BLaER1 treated with 17β-estradiol and CSF1 and Interleukin-3, amounts not matched to agents 10 nM and 100 nM (cell line): ENCODE measurements at regions not wholly inside any gene's neighbourhood (a gene's known extent, or its start where the extent isn't known, plus 50 kb on each side); places are given as distances from the start of the nearest gene placed in this dataset.
A peak's percentile ranks its signal among the peaks of the same experiment; 100 is the strongest.

ENCODE experiments used
- H3K27ac ChIP-seq, 11 experiments: shearing (Covaris generic); formaldehyde crosslinking; 2 replicates each; pipeline ENCODE4 v1.8.1; 2022
- H3K27me3 ChIP-seq, 11 experiments: shearing (Covaris generic); formaldehyde crosslinking; 2 replicates each; pipeline ENCODE4 v1.8.1; 2022
- H3K36me3 ChIP-seq, 11 experiments: shearing (Covaris generic); formaldehyde crosslinking; 2 replicates each; pipeline ENCODE4 v1.8.1; 2022
- H3K4me1 ChIP-seq, 10 experiments: shearing (Covaris generic); formaldehyde crosslinking; 2 replicates each; pipeline ENCODE4 v1.8.1; 2022
- H3K4me2 ChIP-seq, 11 experiments: shearing (Covaris generic); formaldehyde crosslinking; 2 replicates each; pipeline ENCODE4 v1.8.1; 2022
- H3K4me3 ChIP-seq, 10 experiments: shearing (Covaris generic); formaldehyde crosslinking; 2 replicates each; pipeline ENCODE4 v1.8.1; 2022
- H3K9ac ChIP-seq, 11 experiments: shearing (Covaris generic); formaldehyde crosslinking; 2 replicates each; pipeline ENCODE4 v1.8.1; 2022
- H3K9me3 ChIP-seq, 11 experiments: shearing (Covaris generic); formaldehyde crosslinking; replicated peaks in 1 of 11; 2 replicates each; pipeline ENCODE4 v1.8.1; 2022
- H4K20me1 ChIP-seq, 11 experiments: shearing (Covaris generic); formaldehyde crosslinking; 2 replicates each; pipeline ENCODE4 v1.8.1; 2022
- Cebpa-rat ChIP-seq, 11 experiments: shearing (Covaris generic); IDR thresholded peaks; 2 replicates each; pipeline ENCODE4 v1.8.1; 2022

DNA sequence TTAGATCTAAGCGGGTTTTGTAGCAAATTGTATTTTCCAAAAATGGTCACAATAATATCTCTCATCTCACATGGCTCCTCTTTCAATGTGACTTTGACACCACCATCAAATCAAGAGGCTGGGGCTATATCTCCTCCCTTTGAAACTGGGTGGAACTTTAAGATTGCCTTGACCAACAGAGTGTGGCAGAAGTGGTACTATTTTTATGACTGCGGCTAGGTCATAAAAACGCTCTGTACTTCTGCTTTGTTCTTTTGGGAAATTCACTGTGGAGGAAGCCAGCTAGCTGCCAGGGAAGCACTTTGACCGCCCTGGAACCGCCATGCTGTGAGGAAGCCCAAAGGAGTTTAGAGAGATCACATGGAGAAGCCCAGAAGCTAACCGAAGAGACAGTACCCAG, 50.7 kb upstream of the ACOT11 start:
- no peak for TF ChIP-seq Cebpa-rat (IDR thresholded peaks at IDR 0.05)
- peaks cover 0 to 10% (median 0%) of the 10 kb centered on the region in 11 experiments; a peak in 3 of 22 replicates for H3K36me3 ChIP-seq
- peak overlapping the region in 2 of 11 experiments; percentile 7 to 10; a peak in 3 of 22 replicates for H3K4me2 ChIP-seq
- H3K4me3 ChIP-seq: peak overlapping the region in 5 of 10 experiments; percentile 7 to 33 (median 25); a peak in 4 of 20 replicates
- H3K9me3 ChIP-seq: peaks cover 37 to 62% (median 51%) of the 10 kb centered on the region in 11 experiments
- H3K4me1 ChIP-seq: peaks cover 0 to 26% (median 17%) of the 10 kb centered on the region in 10 experiments; a peak in 16 of 20 replicates
- H3K9ac ChIP-seq: no peak overlapping the region
- no peak overlapping the region for H3K27ac ChIP-seq
- peaks cover 0 to 19% (median 12%) of the 10 kb centered on the region in 11 experiments; a peak in 15 of 22 replicates for H3K27me3 ChIP-seq
- no peaks in the 10 kb centered on the region for H4K20me1 ChIP-seq

- Histone ChIP-seq H3K36me3 (peaks cover 0 to 10% (median 0%) of the 10 kb centered on the region in 11 experiments; a peak in 3 of 22 replicates), H3K9ac (no peak overlapping the region), H4K20me1 (no peaks in the 10 kb centered on the region), H3K27me3 (peaks cover 0 to 19% (median 12%) of the 10 kb centered on the region in 11 experiments; a peak in 15 of 22 replicates), H3K27ac (no peak overlapping the region), H3K4me1 (peaks cover 0 to 30% (median 20%) of the 10 kb centered on the region in 10 experiments; a peak in 16 of 20 replicates), H3K4me3 (no peak overlapping the region), H3K9me3 (peaks cover 37 to 62% (median 51%) of the 10 kb centered on the region in 11 experiments), H3K4me2 (no peak overlapping the region)
- no peak for TF ChIP-seq Cebpa-rat (IDR thresholded peaks at IDR 0.05)
Observed at GRCh38 chr1:54495954-54496353, 52.1 kb upstream of the ACOT11 start.

DNA sequence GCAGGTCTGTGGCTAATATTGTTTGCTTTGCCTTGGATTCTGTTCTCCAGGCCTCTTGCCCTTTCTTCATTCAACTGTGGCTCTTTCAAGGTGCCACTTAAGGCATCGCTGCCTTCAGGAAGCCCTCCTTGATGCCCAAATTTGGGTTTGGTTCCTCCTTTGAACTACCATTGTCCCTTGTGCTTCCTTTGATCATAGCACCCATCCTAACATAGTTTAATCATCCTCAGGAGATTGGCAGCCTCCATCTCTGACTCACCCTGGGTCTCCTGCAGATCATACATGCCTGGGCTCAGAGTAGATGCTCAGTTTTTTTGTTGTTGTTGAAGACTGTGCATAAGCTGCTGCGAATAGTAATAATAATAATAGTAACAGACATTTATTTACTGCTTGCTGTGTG, 54.4 kb upstream of the ACOT11 start:
- TF ChIP-seq Cebpa-rat (IDR thresholded peaks at IDR 0.05): no peak
- Histone ChIP-seq H3K4me2 (peak overlapping the region in 9 of 11 experiments; percentile 3 to 56 (median 15); a peak in 12 of 22 replicates), H3K9me3 (peaks cover 29 to 42% (median 33%) of the 10 kb centered on the region in 11 experiments), H3K4me3 (no peak overlapping the region), H3K9ac (no peak overlapping the region), H3K27ac (no peak overlapping the region), H3K4me1 (peaks cover 8 to 48% (median 34%) of the 10 kb centered on the region in 10 experiments), H3K27me3 (peaks cover 0 to 2% (median 0%) of the 10 kb centered on the region in 11 experiments; a peak in 3 of 22 replicates), H4K20me1 (no peaks in the 10 kb centered on the region), H3K36me3 (peaks cover 0 to 8% (median 0%) of the 10 kb centered on the region in 11 experiments; a peak in 3 of 22 replicates)

DNA sequence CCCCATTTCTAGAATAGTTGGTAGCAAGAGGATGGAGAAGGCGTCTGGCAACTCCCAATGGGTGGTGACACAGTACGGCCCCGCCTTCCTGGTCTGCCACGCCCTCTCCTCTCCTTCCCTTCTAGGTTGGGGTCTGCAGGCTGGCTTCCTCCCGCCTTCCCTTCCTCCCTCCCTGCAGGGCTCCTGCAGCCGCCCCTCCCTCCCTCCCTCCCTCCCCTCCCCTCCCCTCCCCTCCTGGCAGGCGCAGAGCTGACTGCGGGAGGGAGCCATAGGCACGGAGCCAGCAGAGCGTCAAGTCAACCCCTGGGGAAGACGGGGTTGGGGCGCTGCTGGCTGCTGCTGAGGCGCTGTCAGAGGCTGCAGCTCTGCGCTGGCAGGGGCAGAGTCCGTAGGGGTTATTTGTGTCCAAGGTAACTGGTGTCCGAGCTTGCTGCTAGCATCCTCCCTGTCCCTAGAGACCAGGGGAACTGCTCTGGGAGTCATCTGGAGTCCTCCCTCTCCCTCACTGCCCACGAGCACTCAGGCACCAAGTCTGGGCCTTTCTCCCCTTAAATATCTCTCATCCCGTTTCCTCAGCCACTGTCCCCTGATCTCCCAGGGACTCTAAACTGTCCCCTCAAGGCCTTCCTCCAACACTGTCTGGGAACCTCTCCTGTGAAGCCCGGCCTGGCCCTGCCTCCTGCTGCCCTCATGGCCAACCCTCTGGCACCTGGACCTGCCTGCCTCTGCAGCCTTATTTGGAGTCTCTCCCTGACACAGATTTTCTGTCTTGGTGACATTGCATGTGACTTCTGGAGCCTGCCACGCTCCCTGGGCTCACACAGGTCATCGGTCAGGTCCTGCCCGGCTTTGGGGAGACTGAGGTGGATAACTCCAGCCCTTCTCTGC, 57.4 kb upstream of the ACOT11 start:
- Histone ChIP-seq H3K9ac (peak overlapping the region in 4 of 11 experiments; percentile 18 to 83 (median 50); a peak in 5 of 22 replicates), H4K20me1 (no peaks in the 10 kb centered on the region), H3K36me3 (no peaks in the 10 kb centered on the region), H3K4me2 (peak overlapping the region; percentile 91 to 99 (median 97)), H3K27ac (no peak overlapping the region), H3K27me3 (no peaks in the 10 kb centered on the region), H3K4me3 (0 out of 20 replicates have a peak overlapping the region, but pooled peaks of 4 of the 10 experiments have one; percentile 1 to 17 (median 10)), H3K4me1 (peaks cover 32 to 64% (median 57%) of the 10 kb centered on the region in 10 experiments), H3K9me3 (peaks cover 0 to 12% (median 3%) of the 10 kb centered on the region in 11 experiments; a peak in 11 of 22 replicates)
- no peak for TF ChIP-seq Cebpa-rat (IDR thresholded peaks at IDR 0.05)

- TF ChIP-seq Cebpa-rat (IDR thresholded peaks at IDR 0.05): no peak
- Histone ChIP-seq H3K36me3 (no peaks in the 10 kb centered on the region), H3K4me1 (peaks cover 39 to 71% (median 64%) of the 10 kb centered on the region in 10 experiments), H3K4me3 (peak overlapping the region; percentile 66 to 77 (median 70); a peak in 19 of 20 replicates), H4K20me1 (no peaks in the 10 kb centered on the region), H3K4me2 (peak overlapping the region; percentile 91 to 99 (median 97)), H3K27me3 (no peaks in the 10 kb centered on the region), H3K9ac (peak overlapping the region in 10 of 11 experiments; percentile 78 to 88 (median 84); a peak in 12 of 22 replicates), H3K27ac (peak overlapping the region in 1 of 11 experiments; percentile 92; a peak in 1 of 22 replicates), H3K9me3 (0 out of 22 replicates have a peak, but pooled peaks cover 0 to 3% (median 0%) of the 10 kb centered on the region in 11 experiments)
Observed at GRCh38 chr1:54489627-54490250, 58.3 kb upstream of the ACOT11 start.

- peak overlapping the region; percentile 68 to 92 (median 84) for H3K27ac ChIP-seq
- H4K20me1 ChIP-seq: no peaks in the 10 kb centered on the region
- peak overlapping the region; percentile 91 to 99 (median 97) for H3K4me2 ChIP-seq
- no peak for TF ChIP-seq Cebpa-rat (IDR thresholded peaks at IDR 0.05)
- H3K9me3 ChIP-seq: no peaks in the 10 kb centered on the region
- peaks cover 39 to 70% (median 67%) of the 10 kb centered on the region in 10 experiments for H3K4me1 ChIP-seq
- no peaks in the 10 kb centered on the region for H3K27me3 ChIP-seq
- peak overlapping the region; percentile 78 to 88 (median 84) for H3K9ac ChIP-seq
- H3K4me3 ChIP-seq: peak overlapping the region; percentile 66 to 77 (median 70)
- no peaks in the 10 kb centered on the region for H3K36me3 ChIP-seq
Observed at GRCh38 chr1:54488779-54489626, 59.0 kb upstream of the ACOT11 start.

DNA sequence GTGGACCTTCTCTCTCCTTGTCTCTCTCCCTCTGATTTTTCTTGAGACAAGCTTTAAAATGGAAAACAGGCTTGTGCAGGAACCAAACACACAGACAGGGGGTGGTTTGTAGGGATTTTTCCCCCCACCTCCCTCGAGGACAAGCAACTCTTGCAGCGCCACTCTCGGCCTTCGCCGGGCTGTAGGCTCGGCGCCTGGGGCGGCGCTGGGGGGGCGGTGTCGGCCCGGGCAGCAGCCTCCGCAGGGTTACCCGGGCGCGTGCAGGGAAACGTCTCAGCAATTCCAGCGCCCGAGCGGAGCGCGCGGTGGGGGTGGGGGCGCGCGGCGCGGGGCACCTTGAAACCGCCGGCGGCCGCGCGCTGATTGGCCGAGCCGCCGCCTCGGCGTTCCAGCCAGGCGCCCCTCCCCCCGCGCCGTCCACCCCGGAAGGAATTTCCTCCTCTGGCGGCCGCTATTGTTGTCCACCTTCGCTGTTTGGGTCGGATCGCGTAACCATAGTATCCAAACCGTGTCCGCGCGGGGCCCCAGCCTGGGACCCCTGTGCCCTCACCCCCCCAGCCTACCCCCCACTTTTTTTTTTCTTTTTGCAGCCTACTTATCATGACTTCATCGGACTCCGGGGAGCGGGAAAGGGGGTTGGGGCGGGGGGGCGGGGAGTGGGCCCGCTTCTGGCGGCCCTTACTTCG, 59.8 kb upstream of the ACOT11 start:
- H3K9ac ChIP-seq: peak overlapping the region; percentile 78 to 88 (median 84)
- H4K20me1 ChIP-seq: no peaks in the 10 kb centered on the region
- H3K4me1 ChIP-seq: peaks cover 39 to 62% (median 59%) of the 10 kb centered on the region in 10 experiments
- H3K27me3 ChIP-seq: no peaks in the 10 kb centered on the region
- H3K27ac ChIP-seq: peak overlapping the region; percentile 68 to 92 (median 84)
- peak overlapping the region; percentile 66 to 77 (median 70) for H3K4me3 ChIP-seq
- TF ChIP-seq Cebpa-rat (IDR thresholded peaks at IDR 0.05): no peak
- peak overlapping the region; percentile 81 to 99 (median 97) for H3K4me2 ChIP-seq
- no peaks in the 10 kb centered on the region for H3K36me3 ChIP-seq
- no peaks in the 10 kb centered on the region for H3K9me3 ChIP-seq
